ENCODE measurements at regions not wholly inside any gene's neighbourhood (a gene's known extent, or its start where the extent isn't known, plus 50 kb on each side); places are given as distances from the start of the nearest gene placed in this dataset.

- CTCF ChIA-PET, result no interaction called here
- no peaks in the 10 kb centered on the region for H3K4me1 ChIP-seq (ENCODE audit: control insufficient read depth, insufficient read depth, low read length)
- no peak for TF ChIP-seq BCL6B (tag by site-specific recombination; IDR thresholded peaks at IDR 0.05)
- no peak for TF ChIP-seq ZNF169 (tag by site-specific recombination; IDR thresholded peaks at IDR 0.05)
- TF ChIP-seq ZNF670 (tag by site-specific recombination; IDR thresholded peaks at IDR 0.05; ENCODE audit: low read depth), result no peak
- TF ChIP-seq PRDM1 (tag by site-specific recombination; IDR thresholded peaks at IDR 0.05), result no peak
- TF ChIP-seq GFI1B (tag by site-specific recombination; IDR thresholded peaks at IDR 0.05), result no peak
- TF ChIP-seq ZNF146 (tag by site-specific recombination; IDR thresholded peaks at IDR 0.05), result no peak
- TF ChIP-seq ZNF121 (tag by site-specific recombination; IDR thresholded peaks at IDR 0.05), result no peak
- no peak for TF ChIP-seq ZBTB11 (tag by site-specific recombination; conservative IDR thresholded peaks at IDR 0.05; ENCODE audit: low read depth)
- TF ChIP-seq ZNF211 (tag by site-specific recombination; IDR thresholded peaks at IDR 0.05; ENCODE audit: low read depth), result no peak
- TF ChIP-seq KLF10 (tag by site-specific recombination; IDR thresholded peaks at IDR 0.05), result no peak
- TF ChIP-seq ZNF530 (tag by site-specific recombination; IDR thresholded peaks at IDR 0.05; ENCODE audit: low read depth), result no peak
- no peak for TF ChIP-seq ZNF324 (tag by site-specific recombination; IDR thresholded peaks at IDR 0.05)
- no peak for TF ChIP-seq ZNF2 (tag by site-specific recombination; IDR thresholded peaks at IDR 0.05)
- no peak for TF ChIP-seq ZNF148 (tag by site-specific recombination; IDR thresholded peaks at IDR 0.05; ENCODE audit: borderline replicate concordance)
- no peak for TF ChIP-seq HIC1 (tag by site-specific recombination; IDR thresholded peaks at IDR 0.05)
- no peak for TF ChIP-seq ZNF174 (tag by site-specific recombination; IDR thresholded peaks at IDR 0.05)
- no peak overlapping the region for H3K4me3 ChIP-seq (ENCODE audit: low read depth, low read length)
- POLR2A ChIA-PET, result no interaction called here
- H3K36me3 ChIP-seq (ENCODE audit: control insufficient read depth in 2 of 2, insufficient read depth in 1 of 2, low read length in 2 of 2), result no peaks in the 10 kb centered on the region
- no peaks in the 10 kb centered on the region for H3K9me3 ChIP-seq (ENCODE audit: control insufficient read depth, insufficient read depth, low read depth, low read length)
- H3K27ac ChIP-seq (ENCODE audit: extremely low read depth, low read depth, low read length), result no peak overlapping the region
Measured at GRCh38 chr12:88318726-88319125, 176.6 kb downstream of the TMTC3 start.
